Suppressor macrophage treated with lipopolysaccharide for 4 hours (primary cell): ENCODE measurements at regions not wholly inside any gene's neighbourhood (a gene's known extent, or its start where the extent isn't known, plus 50 kb on each side); places are given as distances from the start of the nearest gene placed in this dataset.
A peak's percentile ranks its signal among the peaks of the same experiment; 100 is the strongest.

ENCODE experiments used
- DNase-seq: peaks from one replicate; pipeline ENCODE4 v3.0.0-alpha.2; 2020

- DNase-seq: no peak
Observed at GRCh38 chr7:84471576-84471975, 277.0 kb upstream of the SEMA3A start.

GRCh38 chr7:84469034-84469433 lies 274.4 kb upstream of the SEMA3A start:
- DNase-seq: no peak

GRCh38 chr7:84462259-84462658 lies 267.7 kb upstream of the SEMA3A start:
- no peak for DNase-seq

GRCh38 chr7:84461093-84461492 lies 266.5 kb upstream of the SEMA3A start:
- DNase-seq: no peak

GRCh38 chr7:84455788-84456187 lies 261.2 kb upstream of the SEMA3A start:
- no peak for DNase-seq

GRCh38 chr7:84454174-84454959 lies 259.8 kb upstream of the SEMA3A start:
- no peak for DNase-seq

- no peak for DNase-seq
Observed at GRCh38 chr7:84452618-84453017, 258.0 kb upstream of the SEMA3A start.

- DNase-seq: no peak
Observed at GRCh38 chr7:84450772-84451171, 256.2 kb upstream of the SEMA3A start.

GRCh38 chr7:84447636-84448293 lies 253.2 kb upstream of the SEMA3A start:
- no peak for DNase-seq

- DNase-seq: no peak
Observed at GRCh38 chr7:84446991-84447480, 252.4 kb upstream of the SEMA3A start.

GRCh38 chr7:84425702-84426259 lies 231.2 kb upstream of the SEMA3A start:
- no peak for DNase-seq

- DNase-seq: no peak
Observed at GRCh38 chr7:84422790-84423189, 228.2 kb upstream of the SEMA3A start.

GRCh38 chr7:84412161-84412969 lies 217.8 kb upstream of the SEMA3A start:
- peak; percentile 5 for DNase-seq

GRCh38 chr7:84399661-84400060 lies 205.1 kb upstream of the SEMA3A start:
- no peak for DNase-seq

GRCh38 chr7:84394219-84394618 lies 199.6 kb upstream of the SEMA3A start:
- DNase-seq: no peak

- no peak for DNase-seq
Observed at GRCh38 chr7:84393786-84394185, 199.2 kb upstream of the SEMA3A start.

GRCh38 chr7:84390845-84391244 lies 196.3 kb upstream of the SEMA3A start:
- no peak for DNase-seq

GRCh38 chr7:84389242-84389641 lies 194.7 kb upstream of the SEMA3A start:
- no peak for DNase-seq

GRCh38 chr7:84387595-84387994 lies 193.0 kb upstream of the SEMA3A start:
- no peak for DNase-seq

- no peak for DNase-seq
Observed at GRCh38 chr7:84384417-84384816, 189.8 kb upstream of the SEMA3A start.

- no peak for DNase-seq
Observed at GRCh38 chr7:84379446-84379845, 184.9 kb upstream of the SEMA3A start.

- DNase-seq: peak; percentile 58
Observed at GRCh38 chr7:84372712-84373111, 178.1 kb upstream of the SEMA3A start.

- peak; percentile 7 for DNase-seq
Observed at GRCh38 chr7:84372155-84372621, 177.6 kb upstream of the SEMA3A start.
